CD14-positive monocyte (primary cell): ENCODE measurements at regions not wholly inside any gene's neighbourhood (a gene's known extent, or its start where the extent isn't known, plus 50 kb on each side); places are given as distances from the start of the nearest gene placed in this dataset.

Experiments used
- DNase-seq, 3 donors: peaks; one replicate each; pipeline ENCODE4 v3.0.0-alpha.2; 2011 to 2022
- H2AFZ ChIP-seq: 2 replicates; pipeline ENCODE4 v1.6.0; 2012; ENCODE audit warnings: mild to moderate bottlenecking, low read depth, low read length, inconsistent platforms; ENCODE audit not compliant: insufficient read depth, poor library complexity, severe bottlenecking
- H3K27ac ChIP-seq, 2 donors: 1 replicate in 1 of 2; 2 replicates in 1 of 2; pipeline ENCODE4 v1.5.1; 2012 to 2013; ENCODE audit warnings: low read length in 2 of 2, control low read depth in 1 of 2, inconsistent platforms in 1 of 2, low read depth in 1 of 2, mild to moderate bottlenecking in 1 of 2
- H3K27me3 ChIP-seq, 2 donors: one replicate each; pipeline versions ENCODE4 v1.6.0 to v1.6.1; 2011 to 2013; ENCODE audit warnings: low read length in 2 of 2; ENCODE audit not compliant: control insufficient read depth in 2 of 2, insufficient read depth in 2 of 2
- H3K36me3 ChIP-seq, 2 donors: replicated peaks in 1 of 2; 1 replicate in 1 of 2; 2 replicates in 1 of 2; pipeline versions ENCODE4 v1.5.1 to v1.6.1; 2012 to 2013; ENCODE audit warnings: low read length in 2 of 2, control low read depth in 1 of 2, inconsistent platforms in 1 of 2, mild to moderate bottlenecking in 1 of 2; ENCODE audit not compliant: insufficient read depth in 2 of 2, control insufficient read depth in 1 of 2
- H3K4me1 ChIP-seq, 2 donors: 1 replicate in 1 of 2; 2 replicates in 1 of 2; pipeline versions ENCODE4 v1.5.1 to v1.6.1; 2012 to 2013; ENCODE audit warnings: low read length in 2 of 2, control low read depth in 1 of 2, inconsistent platforms in 1 of 2, mild to moderate bottlenecking in 1 of 2, moderate library complexity in 1 of 2; ENCODE audit not compliant: insufficient read depth in 2 of 2, control insufficient read depth in 1 of 2
- H3K4me2 ChIP-seq: replicated peaks from 2 replicates; pipeline ENCODE3; 2012; ENCODE audit warnings: low read length, moderate library complexity, mild to moderate bottlenecking; ENCODE audit not compliant: poor library complexity, severe bottlenecking; ENCODE audit errors: extremely low read depth
- H3K4me3 ChIP-seq, 3 experiments: fragments of 200-600 bp in 1 of 3; sonication (generic) in 1 of 3; replicated peaks in 1 of 3; 1 replicate in 2 of 3; 2 replicates in 1 of 3; pipeline ENCODE4 v1.5.1; 2011 to 2013; ENCODE audit warnings: low read length in 3 of 3, mild to moderate bottlenecking in 3 of 3, control low read depth in 2 of 3, low read depth in 2 of 3, inconsistent platforms in 1 of 3, moderate library complexity in 1 of 3
- H3K79me2 ChIP-seq: 2 replicates; pipeline ENCODE4 v1.6.0; 2012; ENCODE audit warnings: mild to moderate bottlenecking, control low read depth, inconsistent platforms, low read length, moderate library complexity; ENCODE audit not compliant: insufficient read depth
- H3K9ac ChIP-seq: 2 replicates; pipeline ENCODE4 v1.6.0; 2017; ENCODE audit warnings: low read length, mild to moderate bottlenecking; ENCODE audit not compliant: insufficient read depth, poor library complexity, severe bottlenecking
- H3K9me3 ChIP-seq, 2 donors: replicated peaks in 1 of 2; 1 replicate in 1 of 2; 2 replicates in 1 of 2; pipeline versions ENCODE4 v1.5.1 to v1.6.1; 2012 to 2013; ENCODE audit warnings: low read length in 2 of 2, control low read depth in 1 of 2; ENCODE audit not compliant: control insufficient read depth in 1 of 2, insufficient read depth in 1 of 2
- H4K20me1 ChIP-seq: 2 replicates; pipeline ENCODE4 v1.6.0; 2012; ENCODE audit warnings: mild to moderate bottlenecking, low read length, control low read depth, moderate library complexity; ENCODE audit not compliant: insufficient read depth
- H3K27ac Mint-ChIP-seq, 7 donors: one replicate each; pipeline ENCODE4 v1.8.0; 2020; ENCODE audit warnings: mild to moderate bottlenecking in 7 of 7, mixed read lengths in 7 of 7, moderate library complexity in 6 of 7, inconsistent platforms in 2 of 7
- H3K27me3 Mint-ChIP-seq, 3 donors: one replicate each; pipeline ENCODE4 v1.8.0; 2021 to 2022; ENCODE audit warnings: low read depth in 3 of 3, mild to moderate bottlenecking in 3 of 3, mixed read lengths in 3 of 3, moderate library complexity in 3 of 3, inconsistent platforms in 1 of 3
- H3K36me3 Mint-ChIP-seq, 2 donors: one replicate each; pipeline ENCODE4 v1.8.0; 2020; ENCODE audit warnings: mixed read lengths in 2 of 2, inconsistent platforms in 1 of 2, mild to moderate bottlenecking in 1 of 2
- H3K4me1 Mint-ChIP-seq: one replicate; pipeline ENCODE4 v1.8.0; 2020; ENCODE audit warnings: mild to moderate bottlenecking, mixed read lengths
- H3K4me3 Mint-ChIP-seq, 2 donors: one replicate each; pipeline ENCODE4 v1.8.0; 2020; ENCODE audit warnings: mild to moderate bottlenecking in 2 of 2, mixed read lengths in 2 of 2, moderate library complexity in 1 of 2
- H3K9me3 Mint-ChIP-seq, 7 donors: one replicate each; pipeline ENCODE4 v1.8.0; 2020 to 2022; ENCODE audit warnings: mixed read lengths in 7 of 7, mild to moderate bottlenecking in 6 of 7, moderate library complexity in 6 of 7, inconsistent platforms in 2 of 7
- WGBS: methylation state at CpG from one replicate; pipeline ENCODE4 v1.1.5; 2013; ENCODE audit warnings: missing lambda C conversion rate; ENCODE audit not compliant: insufficient coverage; 5-methylcytosine and 5-hydroxymethylcytosine counted together
- intact Hi-C, 2 donors: fragments of 100-400 bp; cut with micrococcal nuclease; formaldehyde crosslinking; loops; one replicate each; pipeline versions ENCODE4 v1.15.0 to v1.15.1; 2023
- TF ChIP-seq, protein P1 (sequence below): fragments of 200-600 bp; IDR thresholded peaks from one replicate; pipeline ENCODE4 v1.8.0; 2022; ENCODE audit warnings: antibody characterized with exemption, mild to moderate bottlenecking

- Histone ChIP-seq H3K79me2 (no peaks in the 10 kb centered on the region), H3K4me3 (no peak overlapping the region), H2AFZ (no peak overlapping the region), H3K9ac (no peak overlapping the region), H4K20me1 (no peaks in the 10 kb centered on the region), H3K4me2 (no peak overlapping the region), H3K36me3 (no peaks in the 10 kb centered on the region), H3K27ac (no peak overlapping the region), H3K4me1 (no peaks in the 10 kb centered on the region), H3K27me3 (no peaks in the 10 kb centered on the region), H3K9me3 (no peaks in the 10 kb centered on the region)
- peak in 1 of 3 donors; percentile 26 for DNase-seq
- Mint-ChIP-seq H3K9me3 (peaks cover 2 to 13% (median 6%) of the 10 kb centered on the region in 7 donors), H3K4me3 (no peak overlapping the region), H3K36me3 (no peaks in the 10 kb centered on the region), H3K4me1 (no peaks in the 10 kb centered on the region), H3K27ac (no peak overlapping the region), H3K27me3 (peaks cover 0 to 3% (median 1%) of the 10 kb centered on the region in 3 donors)
- TF ChIP-seq, protein P1, sequence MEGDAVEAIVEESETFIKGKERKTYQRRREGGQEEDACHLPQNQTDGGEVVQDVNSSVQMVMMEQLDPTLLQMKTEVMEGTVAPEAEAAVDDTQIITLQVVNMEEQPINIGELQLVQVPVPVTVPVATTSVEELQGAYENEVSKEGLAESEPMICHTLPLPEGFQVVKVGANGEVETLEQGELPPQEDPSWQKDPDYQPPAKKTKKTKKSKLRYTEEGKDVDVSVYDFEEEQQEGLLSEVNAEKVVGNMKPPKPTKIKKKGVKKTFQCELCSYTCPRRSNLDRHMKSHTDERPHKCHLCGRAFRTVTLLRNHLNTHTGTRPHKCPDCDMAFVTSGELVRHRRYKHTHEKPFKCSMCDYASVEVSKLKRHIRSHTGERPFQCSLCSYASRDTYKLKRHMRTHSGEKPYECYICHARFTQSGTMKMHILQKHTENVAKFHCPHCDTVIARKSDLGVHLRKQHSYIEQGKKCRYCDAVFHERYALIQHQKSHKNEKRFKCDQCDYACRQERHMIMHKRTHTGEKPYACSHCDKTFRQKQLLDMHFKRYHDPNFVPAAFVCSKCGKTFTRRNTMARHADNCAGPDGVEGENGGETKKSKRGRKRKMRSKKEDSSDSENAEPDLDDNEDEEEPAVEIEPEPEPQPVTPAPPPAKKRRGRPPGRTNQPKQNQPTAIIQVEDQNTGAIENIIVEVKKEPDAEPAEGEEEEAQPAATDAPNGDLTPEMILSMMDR = no peak
- intact Hi-C loops = no loop called here
- 83% methylated on average over 1 of the region's 3 CpGs for WGBS
These were observed 128.2 kb upstream of the COX10 start for GRCh38 chr17:13940858-13941665.

DNA sequence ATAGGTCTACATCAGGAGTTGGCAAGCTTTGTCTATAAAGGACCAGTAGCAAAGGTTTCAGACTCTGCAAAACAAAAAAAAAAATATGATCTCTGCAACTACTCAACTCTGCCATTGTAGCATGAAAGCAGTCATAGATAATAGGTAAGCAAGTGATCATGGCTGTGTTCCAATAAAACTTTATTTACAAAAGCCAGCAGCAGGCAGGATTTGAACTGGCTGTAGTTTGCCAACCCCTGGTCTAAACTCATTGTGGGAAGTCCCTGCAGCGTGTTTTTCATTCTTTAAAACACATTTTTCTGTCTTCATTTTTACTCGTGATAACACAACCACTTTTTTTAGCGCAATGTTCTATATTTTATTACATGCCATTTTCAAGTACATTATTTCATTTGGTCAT, 127.5 kb upstream of the COX10 start:
- Mint-ChIP-seq H3K27me3 (peaks cover 0 to 5% (median 1%) of the 10 kb centered on the region in 3 donors), H3K4me1 (no peaks in the 10 kb centered on the region), H3K36me3 (no peaks in the 10 kb centered on the region), H3K9me3 (peaks cover 2 to 13% (median 6%) of the 10 kb centered on the region in 7 donors), H3K27ac (no peak overlapping the region), H3K4me3 (no peak overlapping the region)
- Histone ChIP-seq H3K9me3 (no peaks in the 10 kb centered on the region), H3K9ac (no peak overlapping the region), H3K4me1 (no peaks in the 10 kb centered on the region), H4K20me1 (no peaks in the 10 kb centered on the region), H3K27ac (no peak overlapping the region), H3K27me3 (no peaks in the 10 kb centered on the region), H3K79me2 (no peaks in the 10 kb centered on the region), H3K4me2 (no peak overlapping the region), H3K4me3 (no peak overlapping the region), H3K36me3 (no peaks in the 10 kb centered on the region), H2AFZ (no peak overlapping the region)
- TF ChIP-seq, protein P1 = no peak
- DNase-seq = no peak
- intact Hi-C loops = no loop called here
- no CpG with 5 or more reads among the region's 3 CpGs for WGBS
